HG02885 (cell line): ENCODE measurements at regions not wholly inside any gene's neighbourhood (a gene's known extent, or its start where the extent isn't known, plus 50 kb on each side); places are given as distances from the start of the nearest gene placed in this dataset.

Source experiments
- ATAC-seq: cut with Tn5 transposase; IDR thresholded peaks from one replicate; pipeline ENCODE4 v1.9.1; 2021; ENCODE audit warnings: mild to moderate bottlenecking; ENCODE audit not compliant: unreplicated experiment, poor library complexity

GRCh38 chrX:5549512-5549911 is 679.2 kb downstream of the NLGN4X start:
- ATAC-seq = no peak

DNA sequence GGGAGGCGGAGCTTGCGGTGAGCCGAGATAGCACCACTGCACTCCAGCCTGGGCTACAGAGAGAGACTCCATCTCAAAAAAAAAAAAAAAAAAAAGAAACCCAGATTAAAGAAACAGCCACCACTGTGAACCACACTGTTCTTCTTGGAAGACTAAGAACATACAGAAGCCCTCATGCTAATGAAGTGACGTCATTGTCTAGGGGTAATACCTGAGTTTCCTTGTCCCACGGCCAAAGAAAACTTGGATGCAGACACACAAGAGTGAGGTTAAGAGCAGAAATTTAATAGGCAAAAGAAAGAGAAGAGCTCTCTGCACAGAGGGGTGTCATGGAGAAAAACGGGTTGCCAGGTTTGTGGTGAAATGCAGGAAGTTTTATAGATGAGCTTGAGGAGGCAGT is 691.6 kb downstream of the NLGN4X start:
- no peak for ATAC-seq

DNA sequence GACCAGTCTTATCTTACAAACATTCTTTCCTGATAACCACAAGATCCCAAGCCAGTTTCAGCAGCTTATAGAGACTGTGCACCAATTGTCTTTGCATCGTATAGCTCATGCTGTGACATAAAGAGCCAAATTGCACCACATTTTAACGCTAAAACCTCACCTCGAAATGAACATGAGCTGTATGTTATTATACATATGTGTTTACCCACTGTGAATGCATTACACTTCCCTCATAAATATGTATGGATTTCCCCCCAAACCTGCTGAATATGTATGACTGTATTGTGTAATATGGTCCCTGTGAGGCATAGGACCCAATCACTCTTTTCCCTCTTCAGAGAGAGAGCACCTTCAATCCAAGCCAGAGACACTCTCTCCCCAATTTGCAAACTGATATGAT is 692.4 kb downstream of the NLGN4X start:
- no peak for ATAC-seq

DNA sequence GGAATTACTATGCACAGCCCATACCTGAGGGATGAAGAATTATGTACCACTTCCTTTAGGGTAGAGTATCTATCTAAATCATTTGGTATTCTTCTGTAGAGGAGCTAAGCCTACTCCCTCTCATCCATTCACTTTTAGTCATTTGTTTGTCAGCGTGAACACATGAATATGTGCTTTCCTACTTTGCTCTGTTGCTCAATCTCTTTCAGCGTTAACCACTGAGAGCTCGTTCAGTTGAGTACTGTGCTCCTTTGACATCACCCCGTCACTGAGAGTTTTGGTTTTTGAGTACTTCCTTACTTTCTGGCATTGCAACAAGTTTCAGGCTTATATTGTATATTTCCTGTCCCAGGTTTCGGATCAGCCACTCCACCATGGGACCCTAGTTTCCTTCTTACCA is 700.6 kb downstream of the NLGN4X start:
- ATAC-seq = no peak

DNA sequence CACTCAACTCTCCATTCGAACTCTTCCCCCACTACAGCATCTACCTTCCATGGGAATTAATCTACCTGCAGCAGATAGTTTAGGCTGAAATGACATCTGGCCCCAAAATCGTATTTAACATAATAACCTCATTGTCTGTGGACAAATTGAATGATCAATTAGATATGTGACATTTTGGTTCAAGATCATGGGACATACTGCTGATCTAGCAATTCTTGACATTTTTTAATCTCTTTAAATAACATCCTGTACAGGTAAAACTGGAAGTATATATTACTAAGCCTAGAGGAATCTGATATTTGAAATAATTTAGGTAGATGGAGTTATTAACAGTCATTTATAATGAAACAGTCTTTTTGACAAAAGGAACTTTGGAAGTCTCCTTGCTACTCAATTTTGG is 702.5 kb downstream of the NLGN4X start:
- no peak for ATAC-seq

- ATAC-seq = no peak
These were observed 737.7 kb downstream of the NLGN4X start for GRCh38 chrX:5490786-5491563.

- ATAC-seq = no peak
These were observed 754.4 kb downstream of the NLGN4X start for GRCh38 chrX:5474282-5474681.

- ATAC-seq = peak; percentile 62
These were observed 770.3 kb downstream of the NLGN4X start for GRCh38 chrX:5458300-5458842.

DNA sequence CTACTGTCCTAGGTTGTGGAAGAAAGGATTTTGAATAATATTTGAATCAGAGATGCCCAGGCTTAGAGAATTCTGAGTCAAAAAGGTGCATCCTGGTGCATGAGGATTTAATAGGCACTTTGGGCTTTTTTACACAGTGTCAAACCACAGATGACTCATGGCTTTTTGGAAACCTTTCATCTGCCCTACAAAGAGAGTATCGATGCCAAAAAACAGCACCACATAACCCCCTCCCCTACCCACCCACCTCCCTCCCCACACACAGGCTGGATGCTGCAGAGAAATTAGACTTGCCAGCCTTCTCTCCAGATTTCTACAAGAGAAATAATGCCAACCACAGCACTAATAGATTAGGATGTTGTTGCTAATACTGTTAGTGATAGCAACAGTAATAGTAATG is 779.3 kb downstream of the NLGN4X start:
- no peak for ATAC-seq

- no peak for ATAC-seq
These were observed 796.8 kb downstream of the NLGN4X start for GRCh38 chrX:5431823-5432222.

- ATAC-seq = no peak
These were observed 803.5 kb downstream of the NLGN4X start for GRCh38 chrX:5425119-5425518.

DNA sequence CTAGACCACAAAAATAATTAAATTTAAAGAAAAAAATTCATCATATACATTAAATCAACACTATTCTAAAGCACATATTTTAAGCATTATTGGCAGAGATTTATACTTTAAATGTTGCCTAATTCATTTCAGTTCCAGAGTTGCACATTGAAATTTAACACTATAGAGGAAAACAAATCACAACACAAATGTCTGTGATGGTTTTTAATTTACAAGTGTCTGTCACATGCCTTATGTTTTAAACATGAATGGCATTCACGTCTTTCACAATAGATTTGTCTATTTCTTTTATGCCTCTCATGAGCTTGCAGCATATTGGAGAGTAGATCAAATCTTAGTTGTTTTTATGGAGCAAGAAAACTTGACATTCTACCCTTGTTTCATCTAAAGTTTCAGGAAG is 811.3 kb downstream of the NLGN4X start:
- ATAC-seq = no peak

- ATAC-seq = no peak
These were observed 812.9 kb downstream of the NLGN4X start for GRCh38 chrX:5415738-5416137.

GRCh38 chrX:5409106-5409505 is 819.6 kb downstream of the NLGN4X start:
- no peak for ATAC-seq

GRCh38 chrX:5402461-5402860 is 826.2 kb downstream of the NLGN4X start:
- ATAC-seq = no peak

- no peak for ATAC-seq
These were observed 829.3 kb downstream of the NLGN4X start for GRCh38 chrX:5399403-5399802.

DNA sequence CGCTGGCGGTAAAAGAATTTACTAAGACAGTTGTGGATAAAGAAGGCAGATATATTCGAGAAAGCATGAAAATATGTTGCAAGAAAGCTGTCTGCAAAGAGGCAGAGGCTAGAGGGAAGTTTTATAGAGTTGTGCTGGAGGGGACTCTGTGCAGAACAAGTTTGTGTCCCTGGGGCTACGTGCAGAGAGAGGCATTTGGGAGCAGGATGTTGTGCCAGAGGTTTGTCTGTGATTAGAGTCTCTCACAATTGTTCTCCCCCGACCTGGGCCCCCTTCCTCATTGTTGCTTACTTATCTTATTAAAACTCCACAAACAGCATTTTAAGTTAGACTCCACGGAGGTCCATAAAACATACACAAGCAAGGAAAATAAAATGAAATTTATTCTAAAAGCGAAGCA is 831.3 kb downstream of the NLGN4X start:
- no peak for ATAC-seq

DNA sequence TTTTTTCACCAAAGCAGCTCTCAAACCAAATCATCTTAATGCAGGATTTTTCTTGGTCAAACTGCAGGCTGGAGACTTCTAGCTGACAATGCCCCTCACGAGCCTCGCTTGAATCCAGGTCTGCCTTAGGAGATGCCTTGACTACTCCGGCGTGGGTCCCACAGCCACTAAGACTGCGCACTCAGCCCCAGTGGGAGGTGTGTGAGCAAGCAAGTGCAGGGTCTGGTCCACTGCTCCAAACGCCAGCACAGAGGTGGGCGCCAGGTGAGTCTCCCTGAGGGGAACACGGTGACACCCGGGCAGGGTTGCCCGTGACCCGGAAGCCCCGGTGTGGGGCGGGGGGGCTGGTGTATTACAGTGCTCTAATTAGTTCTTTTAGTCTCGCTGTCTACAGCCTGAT is 838.3 kb downstream of the NLGN4X start:
- no peak for ATAC-seq

GRCh38 chrX:5388087-5388486 is 840.6 kb downstream of the NLGN4X start:
- ATAC-seq = no peak

DNA sequence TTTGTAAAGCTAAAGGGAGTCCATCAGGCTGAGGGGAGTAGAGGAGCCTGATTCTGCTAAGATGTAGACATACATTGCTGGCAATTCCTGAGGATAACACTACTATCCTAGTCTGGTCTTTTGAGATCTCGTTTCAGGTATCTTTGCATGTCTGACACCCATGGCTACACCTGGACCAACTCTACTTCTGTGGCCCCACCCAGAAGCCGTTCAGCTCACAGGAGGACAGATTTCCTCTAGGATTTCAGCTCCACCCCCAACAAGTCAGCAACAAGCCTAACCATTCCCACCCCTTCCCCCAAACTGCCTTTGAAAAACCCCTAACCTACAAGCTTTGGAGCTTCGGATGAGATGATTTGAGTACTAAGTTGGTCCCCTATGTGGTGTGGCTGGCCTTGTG is 848.2 kb downstream of the NLGN4X start:
- ATAC-seq = no peak

GRCh38 chrX:5341902-5342301 is 886.8 kb downstream of the NLGN4X start:
- ATAC-seq = no peak

- ATAC-seq = no peak
These were observed 891.5 kb downstream of the NLGN4X start for GRCh38 chrX:5337160-5337559.
